ENCODE measurements at regions not wholly inside any gene's neighbourhood (a gene's known extent, or its start where the extent isn't known, plus 50 kb on each side); places are given as distances from the start of the nearest gene placed in this dataset.

DNA sequence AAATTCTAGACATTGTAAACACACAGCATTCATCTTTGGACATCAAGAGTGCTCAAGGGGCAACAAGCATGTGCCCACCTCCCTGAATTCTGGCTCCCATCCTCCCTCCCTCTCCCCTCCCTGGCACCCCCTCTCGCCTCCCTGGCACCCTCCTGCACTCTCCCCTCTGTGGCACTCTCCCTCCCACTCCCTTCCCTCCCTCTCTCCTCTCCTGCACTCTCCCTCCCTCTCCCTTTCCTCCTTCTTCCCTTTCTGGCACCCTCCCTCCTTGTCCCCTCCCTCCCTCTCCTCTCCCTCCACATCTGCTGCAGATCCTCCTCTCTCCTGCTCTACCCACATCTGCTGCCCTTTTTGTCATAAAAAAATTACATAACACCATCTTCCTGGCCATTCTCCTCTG, 113.0 kb upstream of the SLC22A23 start:
- CTCF ChIA-PET = no interaction called here
- Mint-ChIP-seq H3K27ac (no peak overlapping the region), H3K4me1 (no peaks in the 10 kb centered on the region), H3K4me3 (no peak overlapping the region), H3K27me3 (ENCODE audit: low read depth) (no peaks in the 10 kb centered on the region; the same call in none of the 2 replicates), H3K9me3 (no peaks in the 10 kb centered on the region), H3K36me3 (no peaks in the 10 kb centered on the region)
- TF ChIP-seq, protein P1, sequence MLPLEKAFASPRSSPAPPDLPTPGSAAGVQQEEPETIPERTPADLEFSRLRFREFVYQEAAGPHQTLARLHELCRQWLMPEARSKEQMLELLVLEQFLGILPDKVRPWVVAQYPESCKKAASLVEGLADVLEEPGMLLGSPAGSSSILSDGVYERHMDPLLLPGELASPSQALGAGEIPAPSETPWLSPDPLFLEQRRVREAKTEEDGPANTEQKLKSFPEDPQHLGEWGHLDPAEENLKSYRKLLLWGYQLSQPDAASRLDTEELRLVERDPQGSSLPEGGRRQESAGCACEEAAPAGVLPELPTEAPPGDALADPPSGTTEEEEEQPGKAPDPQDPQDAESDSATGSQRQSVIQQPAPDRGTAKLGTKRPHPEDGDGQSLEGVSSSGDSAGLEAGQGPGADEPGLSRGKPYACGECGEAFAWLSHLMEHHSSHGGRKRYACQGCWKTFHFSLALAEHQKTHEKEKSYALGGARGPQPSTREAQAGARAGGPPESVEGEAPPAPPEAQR (CRISPR knock-in tag; IDR thresholded peaks at IDR 0.05) = no peak
- TF ChIP-seq HMGA2 (CRISPR knock-in tag; IDR thresholded peaks at IDR 0.05) (no peak), GTF2I (CRISPR knock-in tag; conservative IDR thresholded peaks at IDR 0.05) (no peak), PRRX2 (CRISPR knock-in tag; IDR thresholded peaks at IDR 0.05) (no peak), GRHL2 (CRISPR knock-in tag; IDR thresholded peaks at IDR 0.05; ENCODE audit: insufficient replicate concordance, severe bottlenecking) (no peak), EMX1 (CRISPR knock-in tag; IDR thresholded peaks at IDR 0.05) (no peak), ZNF219 (CRISPR knock-in tag; IDR thresholded peaks at IDR 0.05; ENCODE audit: borderline replicate concordance) (no peak), ESRRA (CRISPR knock-in tag; IDR thresholded peaks at IDR 0.05; ENCODE audit: borderline replicate concordance) (no peak)
- TF ChIP-seq, protein P2, sequence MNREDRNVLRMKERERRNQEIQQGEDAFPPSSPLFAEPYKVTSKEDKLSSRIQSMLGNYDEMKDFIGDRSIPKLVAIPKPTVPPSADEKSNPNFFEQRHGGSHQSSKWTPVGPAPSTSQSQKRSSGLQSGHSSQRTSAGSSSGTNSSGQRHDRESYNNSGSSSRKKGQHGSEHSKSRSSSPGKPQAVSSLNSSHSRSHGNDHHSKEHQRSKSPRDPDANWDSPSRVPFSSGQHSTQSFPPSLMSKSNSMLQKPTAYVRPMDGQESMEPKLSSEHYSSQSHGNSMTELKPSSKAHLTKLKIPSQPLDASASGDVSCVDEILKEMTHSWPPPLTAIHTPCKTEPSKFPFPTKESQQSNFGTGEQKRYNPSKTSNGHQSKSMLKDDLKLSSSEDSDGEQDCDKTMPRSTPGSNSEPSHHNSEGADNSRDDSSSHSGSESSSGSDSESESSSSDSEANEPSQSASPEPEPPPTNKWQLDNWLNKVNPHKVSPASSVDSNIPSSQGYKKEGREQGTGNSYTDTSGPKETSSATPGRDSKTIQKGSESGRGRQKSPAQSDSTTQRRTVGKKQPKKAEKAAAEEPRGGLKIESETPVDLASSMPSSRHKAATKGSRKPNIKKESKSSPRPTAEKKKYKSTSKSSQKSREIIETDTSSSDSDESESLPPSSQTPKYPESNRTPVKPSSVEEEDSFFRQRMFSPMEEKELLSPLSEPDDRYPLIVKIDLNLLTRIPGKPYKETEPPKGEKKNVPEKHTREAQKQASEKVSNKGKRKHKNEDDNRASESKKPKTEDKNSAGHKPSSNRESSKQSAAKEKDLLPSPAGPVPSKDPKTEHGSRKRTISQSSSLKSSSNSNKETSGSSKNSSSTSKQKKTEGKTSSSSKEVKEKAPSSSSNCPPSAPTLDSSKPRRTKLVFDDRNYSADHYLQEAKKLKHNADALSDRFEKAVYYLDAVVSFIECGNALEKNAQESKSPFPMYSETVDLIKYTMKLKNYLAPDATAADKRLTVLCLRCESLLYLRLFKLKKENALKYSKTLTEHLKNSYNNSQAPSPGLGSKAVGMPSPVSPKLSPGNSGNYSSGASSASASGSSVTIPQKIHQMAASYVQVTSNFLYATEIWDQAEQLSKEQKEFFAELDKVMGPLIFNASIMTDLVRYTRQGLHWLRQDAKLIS (CRISPR knock-in tag; IDR thresholded peaks at IDR 0.05; ENCODE audit: borderline replicate concordance) = no peak
- TF ChIP-seq, protein P3, sequence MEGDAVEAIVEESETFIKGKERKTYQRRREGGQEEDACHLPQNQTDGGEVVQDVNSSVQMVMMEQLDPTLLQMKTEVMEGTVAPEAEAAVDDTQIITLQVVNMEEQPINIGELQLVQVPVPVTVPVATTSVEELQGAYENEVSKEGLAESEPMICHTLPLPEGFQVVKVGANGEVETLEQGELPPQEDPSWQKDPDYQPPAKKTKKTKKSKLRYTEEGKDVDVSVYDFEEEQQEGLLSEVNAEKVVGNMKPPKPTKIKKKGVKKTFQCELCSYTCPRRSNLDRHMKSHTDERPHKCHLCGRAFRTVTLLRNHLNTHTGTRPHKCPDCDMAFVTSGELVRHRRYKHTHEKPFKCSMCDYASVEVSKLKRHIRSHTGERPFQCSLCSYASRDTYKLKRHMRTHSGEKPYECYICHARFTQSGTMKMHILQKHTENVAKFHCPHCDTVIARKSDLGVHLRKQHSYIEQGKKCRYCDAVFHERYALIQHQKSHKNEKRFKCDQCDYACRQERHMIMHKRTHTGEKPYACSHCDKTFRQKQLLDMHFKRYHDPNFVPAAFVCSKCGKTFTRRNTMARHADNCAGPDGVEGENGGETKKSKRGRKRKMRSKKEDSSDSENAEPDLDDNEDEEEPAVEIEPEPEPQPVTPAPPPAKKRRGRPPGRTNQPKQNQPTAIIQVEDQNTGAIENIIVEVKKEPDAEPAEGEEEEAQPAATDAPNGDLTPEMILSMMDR (IDR thresholded peaks at IDR 0.05) = no peak
- TF ChIP-seq, protein P4, sequence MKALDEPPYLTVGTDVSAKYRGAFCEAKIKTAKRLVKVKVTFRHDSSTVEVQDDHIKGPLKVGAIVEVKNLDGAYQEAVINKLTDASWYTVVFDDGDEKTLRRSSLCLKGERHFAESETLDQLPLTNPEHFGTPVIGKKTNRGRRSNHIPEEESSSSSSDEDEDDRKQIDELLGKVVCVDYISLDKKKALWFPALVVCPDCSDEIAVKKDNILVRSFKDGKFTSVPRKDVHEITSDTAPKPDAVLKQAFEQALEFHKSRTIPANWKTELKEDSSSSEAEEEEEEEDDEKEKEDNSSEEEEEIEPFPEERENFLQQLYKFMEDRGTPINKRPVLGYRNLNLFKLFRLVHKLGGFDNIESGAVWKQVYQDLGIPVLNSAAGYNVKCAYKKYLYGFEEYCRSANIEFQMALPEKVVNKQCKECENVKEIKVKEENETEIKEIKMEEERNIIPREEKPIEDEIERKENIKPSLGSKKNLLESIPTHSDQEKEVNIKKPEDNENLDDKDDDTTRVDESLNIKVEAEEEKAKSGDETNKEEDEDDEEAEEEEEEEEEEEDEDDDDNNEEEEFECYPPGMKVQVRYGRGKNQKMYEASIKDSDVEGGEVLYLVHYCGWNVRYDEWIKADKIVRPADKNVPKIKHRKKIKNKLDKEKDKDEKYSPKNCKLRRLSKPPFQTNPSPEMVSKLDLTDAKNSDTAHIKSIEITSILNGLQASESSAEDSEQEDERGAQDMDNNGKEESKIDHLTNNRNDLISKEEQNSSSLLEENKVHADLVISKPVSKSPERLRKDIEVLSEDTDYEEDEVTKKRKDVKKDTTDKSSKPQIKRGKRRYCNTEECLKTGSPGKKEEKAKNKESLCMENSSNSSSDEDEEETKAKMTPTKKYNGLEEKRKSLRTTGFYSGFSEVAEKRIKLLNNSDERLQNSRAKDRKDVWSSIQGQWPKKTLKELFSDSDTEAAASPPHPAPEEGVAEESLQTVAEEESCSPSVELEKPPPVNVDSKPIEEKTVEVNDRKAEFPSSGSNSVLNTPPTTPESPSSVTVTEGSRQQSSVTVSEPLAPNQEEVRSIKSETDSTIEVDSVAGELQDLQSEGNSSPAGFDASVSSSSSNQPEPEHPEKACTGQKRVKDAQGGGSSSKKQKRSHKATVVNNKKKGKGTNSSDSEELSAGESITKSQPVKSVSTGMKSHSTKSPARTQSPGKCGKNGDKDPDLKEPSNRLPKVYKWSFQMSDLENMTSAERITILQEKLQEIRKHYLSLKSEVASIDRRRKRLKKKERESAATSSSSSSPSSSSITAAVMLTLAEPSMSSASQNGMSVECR (CRISPR knock-in tag; IDR thresholded peaks at IDR 0.05; ENCODE audit: borderline replicate concordance) = no peak
- TF ChIP-seq, protein P5, sequence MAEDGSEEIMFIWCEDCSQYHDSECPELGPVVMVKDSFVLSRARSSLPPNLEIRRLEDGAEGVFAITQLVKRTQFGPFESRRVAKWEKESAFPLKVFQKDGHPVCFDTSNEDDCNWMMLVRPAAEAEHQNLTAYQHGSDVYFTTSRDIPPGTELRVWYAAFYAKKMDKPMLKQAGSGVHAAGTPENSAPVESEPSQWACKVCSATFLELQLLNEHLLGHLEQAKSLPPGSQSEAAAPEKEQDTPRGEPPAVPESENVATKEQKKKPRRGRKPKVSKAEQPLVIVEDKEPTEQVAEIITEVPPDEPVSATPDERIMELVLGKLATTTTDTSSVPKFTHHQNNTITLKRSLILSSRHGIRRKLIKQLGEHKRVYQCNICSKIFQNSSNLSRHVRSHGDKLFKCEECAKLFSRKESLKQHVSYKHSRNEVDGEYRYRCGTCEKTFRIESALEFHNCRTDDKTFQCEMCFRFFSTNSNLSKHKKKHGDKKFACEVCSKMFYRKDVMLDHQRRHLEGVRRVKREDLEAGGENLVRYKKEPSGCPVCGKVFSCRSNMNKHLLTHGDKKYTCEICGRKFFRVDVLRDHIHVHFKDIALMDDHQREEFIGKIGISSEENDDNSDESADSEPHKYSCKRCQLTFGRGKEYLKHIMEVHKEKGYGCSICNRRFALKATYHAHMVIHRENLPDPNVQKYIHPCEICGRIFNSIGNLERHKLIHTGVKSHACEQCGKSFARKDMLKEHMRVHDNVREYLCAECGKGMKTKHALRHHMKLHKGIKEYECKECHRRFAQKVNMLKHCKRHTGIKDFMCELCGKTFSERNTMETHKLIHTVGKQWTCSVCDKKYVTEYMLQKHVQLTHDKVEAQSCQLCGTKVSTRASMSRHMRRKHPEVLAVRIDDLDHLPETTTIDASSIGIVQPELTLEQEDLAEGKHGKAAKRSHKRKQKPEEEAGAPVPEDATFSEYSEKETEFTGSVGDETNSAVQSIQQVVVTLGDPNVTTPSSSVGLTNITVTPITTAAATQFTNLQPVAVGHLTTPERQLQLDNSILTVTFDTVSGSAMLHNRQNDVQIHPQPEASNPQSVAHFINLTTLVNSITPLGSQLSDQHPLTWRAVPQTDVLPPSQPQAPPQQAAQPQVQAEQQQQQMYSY (CRISPR knock-in tag; IDR thresholded peaks at IDR 0.05) = no peak
- TF ChIP-seq, protein P6, sequence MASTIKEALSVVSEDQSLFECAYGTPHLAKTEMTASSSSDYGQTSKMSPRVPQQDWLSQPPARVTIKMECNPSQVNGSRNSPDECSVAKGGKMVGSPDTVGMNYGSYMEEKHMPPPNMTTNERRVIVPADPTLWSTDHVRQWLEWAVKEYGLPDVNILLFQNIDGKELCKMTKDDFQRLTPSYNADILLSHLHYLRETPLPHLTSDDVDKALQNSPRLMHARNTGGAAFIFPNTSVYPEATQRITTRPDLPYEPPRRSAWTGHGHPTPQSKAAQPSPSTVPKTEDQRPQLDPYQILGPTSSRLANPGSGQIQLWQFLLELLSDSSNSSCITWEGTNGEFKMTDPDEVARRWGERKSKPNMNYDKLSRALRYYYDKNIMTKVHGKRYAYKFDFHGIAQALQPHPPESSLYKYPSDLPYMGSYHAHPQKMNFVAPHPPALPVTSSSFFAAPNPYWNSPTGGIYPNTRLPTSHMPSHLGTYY (CRISPR knock-in tag; IDR thresholded peaks at IDR 0.05) = no peak
- TF ChIP-seq, protein P7, sequence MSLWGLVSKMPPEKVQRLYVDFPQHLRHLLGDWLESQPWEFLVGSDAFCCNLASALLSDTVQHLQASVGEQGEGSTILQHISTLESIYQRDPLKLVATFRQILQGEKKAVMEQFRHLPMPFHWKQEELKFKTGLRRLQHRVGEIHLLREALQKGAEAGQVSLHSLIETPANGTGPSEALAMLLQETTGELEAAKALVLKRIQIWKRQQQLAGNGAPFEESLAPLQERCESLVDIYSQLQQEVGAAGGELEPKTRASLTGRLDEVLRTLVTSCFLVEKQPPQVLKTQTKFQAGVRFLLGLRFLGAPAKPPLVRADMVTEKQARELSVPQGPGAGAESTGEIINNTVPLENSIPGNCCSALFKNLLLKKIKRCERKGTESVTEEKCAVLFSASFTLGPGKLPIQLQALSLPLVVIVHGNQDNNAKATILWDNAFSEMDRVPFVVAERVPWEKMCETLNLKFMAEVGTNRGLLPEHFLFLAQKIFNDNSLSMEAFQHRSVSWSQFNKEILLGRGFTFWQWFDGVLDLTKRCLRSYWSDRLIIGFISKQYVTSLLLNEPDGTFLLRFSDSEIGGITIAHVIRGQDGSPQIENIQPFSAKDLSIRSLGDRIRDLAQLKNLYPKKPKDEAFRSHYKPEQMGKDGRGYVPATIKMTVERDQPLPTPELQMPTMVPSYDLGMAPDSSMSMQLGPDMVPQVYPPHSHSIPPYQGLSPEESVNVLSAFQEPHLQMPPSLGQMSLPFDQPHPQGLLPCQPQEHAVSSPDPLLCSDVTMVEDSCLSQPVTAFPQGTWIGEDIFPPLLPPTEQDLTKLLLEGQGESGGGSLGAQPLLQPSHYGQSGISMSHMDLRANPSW (CRISPR knock-in tag; conservative IDR thresholded peaks at IDR 0.05; ENCODE audit: low read depth) = no peak
- ATAC-seq (no peak), DNase-seq (ENCODE audit: low spot score) (no peak)
- POLR2A ChIA-PET = no interaction called here

Measured in WTC11 (cell line).